Mucosa of rectum (tissue), 2 donors: ENCODE measurements at regions not wholly inside any gene's neighbourhood (a gene's known extent, or its start where the extent isn't known, plus 50 kb on each side); places are given as distances from the start of the nearest gene placed in this dataset.
"Not testable (repeated sequence)": the region's sequence is repeated elsewhere in the genome, so short reads cannot be mapped to it uniquely, and the experiment has no call there.

ENCODE experiments used
- H3K27ac ChIP-seq, 2 donors: one replicate each; pipeline ENCODE4 v1.7.0; 2013; ENCODE audit warnings: inconsistent platforms in 2 of 2, low read depth in 2 of 2, low read length in 2 of 2
- H3K27me3 ChIP-seq, 2 donors: one replicate each; pipeline ENCODE4 v1.7.0; 2013; ENCODE audit warnings: low read length in 2 of 2; ENCODE audit not compliant: control insufficient read depth in 2 of 2, insufficient read depth in 2 of 2
- H3K36me3 ChIP-seq, 2 donors: one replicate each; pipeline ENCODE4 v1.7.0; 2013; ENCODE audit warnings: low read length in 2 of 2; ENCODE audit not compliant: control insufficient read depth in 2 of 2, insufficient read depth in 2 of 2
- H3K4me1 ChIP-seq, 2 donors: one replicate each; pipeline ENCODE4 v1.7.0; 2013; ENCODE audit warnings: low read length in 2 of 2, mild to moderate bottlenecking in 1 of 2; ENCODE audit not compliant: control insufficient read depth in 2 of 2, insufficient read depth in 2 of 2
- H3K4me3 ChIP-seq, 2 donors: one replicate each; pipeline ENCODE4 v1.7.0; 2013; ENCODE audit warnings: low read length in 2 of 2
- H3K9ac ChIP-seq, 2 donors: one replicate each; pipeline ENCODE4 v1.7.0; 2013; ENCODE audit warnings: low read length in 2 of 2, low read depth in 1 of 2, mild to moderate bottlenecking in 1 of 2
- H3K9me3 ChIP-seq, 2 donors: one replicate each; pipeline ENCODE4 v1.7.0; 2013; ENCODE audit warnings: low read length in 2 of 2; ENCODE audit not compliant: control insufficient read depth in 2 of 2
- donor health status: healthy.
- donor health status: Normal muscosa, but diverticular disease.

DNA sequence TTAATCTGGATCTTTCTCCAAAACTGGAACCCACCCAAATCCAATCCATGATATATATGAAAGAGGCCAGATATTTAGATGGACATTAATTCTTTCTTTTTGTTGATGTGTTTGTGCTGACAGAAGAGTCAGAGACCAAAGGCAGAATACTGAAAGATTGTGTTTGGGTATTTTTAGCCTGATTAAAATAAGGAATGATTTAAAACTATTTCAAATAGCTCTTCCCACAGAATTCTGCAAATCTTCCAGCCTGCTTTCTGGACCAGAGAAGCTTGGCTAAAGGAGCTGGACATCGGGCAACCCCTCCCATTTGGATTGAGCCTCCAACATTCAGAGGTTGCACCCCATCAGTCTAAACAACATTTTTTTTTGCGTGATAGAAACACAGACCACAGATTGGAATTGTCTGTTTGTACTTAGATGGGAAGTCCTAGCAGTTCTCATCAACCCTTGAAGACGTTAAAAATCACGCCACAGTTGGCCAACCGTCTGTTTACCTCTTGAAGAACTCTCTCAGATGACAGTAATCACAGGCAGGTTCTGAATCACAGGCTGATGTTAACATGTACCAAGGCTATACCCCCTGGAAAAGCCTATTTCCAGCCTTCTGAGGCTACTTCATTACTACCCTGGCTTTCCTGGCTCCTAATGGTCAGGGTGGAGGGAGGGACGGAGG is 155.2 kb upstream of the NRP1 start:
- H3K4me1 ChIP-seq, result no peaks in the 10 kb centered on the region
- no peaks in the 10 kb centered on the region for H3K27me3 ChIP-seq
- no peak overlapping the region for H3K4me3 ChIP-seq
- H3K9me3 ChIP-seq, result no peaks in the 10 kb centered on the region
- H3K9ac ChIP-seq, result no peak overlapping the region
- H3K27ac ChIP-seq, result no peak overlapping the region
- H3K36me3 ChIP-seq, result no peaks in the 10 kb centered on the region

DNA sequence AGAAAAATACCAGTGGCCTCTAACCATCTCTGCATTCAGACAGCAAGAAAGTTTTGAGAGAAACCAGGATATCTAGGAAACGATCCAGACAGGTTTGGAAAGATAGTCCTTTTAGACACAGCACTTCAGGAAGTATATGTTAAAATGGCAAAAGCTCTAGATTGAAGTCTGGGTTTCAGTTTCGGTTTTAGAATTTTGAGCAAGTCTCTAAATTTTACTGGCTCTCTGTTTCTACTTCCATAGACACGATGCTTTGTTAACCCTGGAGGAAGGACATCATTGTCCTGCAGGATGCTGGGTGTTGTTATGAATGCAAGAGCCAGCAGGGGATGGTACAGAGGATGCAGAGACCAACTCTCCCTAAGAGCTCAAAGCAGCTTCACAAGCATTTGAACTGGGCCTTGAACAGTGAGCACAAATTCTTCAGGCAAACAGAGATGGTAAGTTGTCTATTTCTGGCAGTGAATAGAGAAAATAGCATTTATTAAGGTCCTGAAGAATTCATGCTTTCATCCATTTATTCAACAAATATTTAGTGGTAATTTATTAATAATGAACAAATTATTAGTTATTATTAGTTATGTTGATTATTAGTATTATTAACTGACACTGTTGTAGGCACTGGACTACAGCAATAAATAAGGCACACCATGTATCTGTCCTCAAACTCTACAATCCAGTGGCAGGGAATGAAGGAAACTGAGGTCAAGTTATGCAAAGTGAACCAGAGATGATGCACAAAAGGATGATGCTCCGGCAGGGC is 152.7 kb upstream of the NRP1 start:
- no peaks in the 10 kb centered on the region for H3K27me3 ChIP-seq
- H3K27ac ChIP-seq, result no peak overlapping the region
- H3K4me1 ChIP-seq, result no peaks in the 10 kb centered on the region
- no peak overlapping the region for H3K9ac ChIP-seq
- H3K36me3 ChIP-seq, result no peaks in the 10 kb centered on the region
- peak overlapping the region in 1 of 2 donors; percentile 38 for H3K4me3 ChIP-seq
- no peaks in the 10 kb centered on the region for H3K9me3 ChIP-seq

- H3K4me1 ChIP-seq, result no peaks in the 10 kb centered on the region
- H3K27me3 ChIP-seq, result peaks cover 0 to 3% of the 10 kb centered on the region in 2 donors
- H3K9ac ChIP-seq, result no peak overlapping the region
- H3K36me3 ChIP-seq, result no peaks in the 10 kb centered on the region
- no peak overlapping the region for H3K27ac ChIP-seq
- H3K4me3 ChIP-seq, result no peak overlapping the region
- no peaks in the 10 kb centered on the region for H3K9me3 ChIP-seq
Observed at GRCh38 chr10:33485276-33485675, 150.8 kb upstream of the NRP1 start.

GRCh38 chr10:33484787-33485186 is 150.3 kb upstream of the NRP1 start:
- Histone ChIP-seq H3K9me3 (no peaks in the 10 kb centered on the region), H3K9ac (no peak overlapping the region), H3K27ac (no peak overlapping the region), H3K36me3 (no peaks in the 10 kb centered on the region), H3K4me3 (no peak overlapping the region), H3K27me3 (peaks cover 0 to 3% of the 10 kb centered on the region in 2 donors), H3K4me1 (no peaks in the 10 kb centered on the region)

DNA sequence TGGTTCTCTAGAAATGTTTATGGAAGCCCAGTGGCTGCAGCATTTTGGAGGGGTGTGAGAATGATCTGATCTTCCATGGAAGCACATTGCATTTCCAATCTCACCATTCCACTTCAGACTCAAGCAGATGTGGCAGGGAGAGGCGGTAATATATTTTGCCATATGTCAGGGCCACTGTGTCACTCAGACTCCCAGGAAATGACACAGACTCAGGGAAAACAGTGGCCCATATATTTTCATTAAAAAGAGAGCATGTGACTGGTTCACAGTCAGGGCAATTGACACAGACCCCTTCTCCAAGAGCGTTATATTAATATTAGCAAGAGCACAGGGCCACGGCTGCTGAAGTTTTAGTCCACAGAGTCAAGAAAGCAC is 149.3 kb upstream of the NRP1 start:
- no peaks in the 10 kb centered on the region for H3K36me3 ChIP-seq
- no peak overlapping the region for H3K4me3 ChIP-seq
- H3K9ac ChIP-seq, result no peak overlapping the region
- H3K27ac ChIP-seq, result no peak overlapping the region
- no peaks in the 10 kb centered on the region for H3K4me1 ChIP-seq
- H3K27me3 ChIP-seq, result peaks cover 0 to 3% of the 10 kb centered on the region in 2 donors
- H3K9me3 ChIP-seq, result no peaks in the 10 kb centered on the region

- peaks cover 0 to 3% of the 10 kb centered on the region in 2 donors for H3K27me3 ChIP-seq
- H3K36me3 ChIP-seq, result no peaks in the 10 kb centered on the region
- no peak overlapping the region for H3K4me3 ChIP-seq
- no peak overlapping the region for H3K27ac ChIP-seq
- no peaks in the 10 kb centered on the region for H3K9me3 ChIP-seq
- no peak overlapping the region for H3K9ac ChIP-seq
- no peaks in the 10 kb centered on the region for H3K4me1 ChIP-seq
Observed at GRCh38 chr10:33483124-33483815, 148.8 kb upstream of the NRP1 start.

DNA sequence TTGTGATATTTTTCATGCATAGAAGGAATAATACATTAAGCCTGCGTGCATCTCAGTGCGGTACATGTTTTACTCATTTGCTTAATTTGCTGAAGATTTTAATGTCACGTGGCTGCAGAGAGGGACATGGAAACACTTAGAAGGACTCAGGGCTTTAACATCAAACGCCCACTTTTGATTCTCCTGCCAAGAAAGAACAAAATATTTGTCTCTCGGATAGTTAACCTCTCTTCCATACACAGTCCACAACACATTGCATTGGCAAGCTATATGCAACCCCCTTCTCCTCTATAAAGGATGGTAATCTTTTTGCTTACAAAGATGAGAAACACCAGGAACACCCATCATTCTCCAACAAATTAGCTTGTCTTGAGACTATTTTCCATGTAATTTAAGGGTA is 148.0 kb upstream of the NRP1 start:
- H3K9ac ChIP-seq, result no peak overlapping the region
- H3K36me3 ChIP-seq, result no peaks in the 10 kb centered on the region
- H3K9me3 ChIP-seq, result no peaks in the 10 kb centered on the region
- peaks cover 0 to 3% of the 10 kb centered on the region in 2 donors for H3K27me3 ChIP-seq
- H3K4me1 ChIP-seq, result no peaks in the 10 kb centered on the region
- no peak overlapping the region for H3K27ac ChIP-seq
- no peak overlapping the region for H3K4me3 ChIP-seq

GRCh38 chr10:33481184-33481583 is 146.7 kb upstream of the NRP1 start:
- H3K36me3 ChIP-seq, result no peaks in the 10 kb centered on the region
- no peak overlapping the region for H3K9ac ChIP-seq
- no peak overlapping the region for H3K27ac ChIP-seq
- H3K4me1 ChIP-seq, result no peaks in the 10 kb centered on the region
- H3K27me3 ChIP-seq, result peaks cover 0 to 3% of the 10 kb centered on the region in 2 donors
- H3K9me3 ChIP-seq, result no peaks in the 10 kb centered on the region
- no peak overlapping the region for H3K4me3 ChIP-seq

DNA sequence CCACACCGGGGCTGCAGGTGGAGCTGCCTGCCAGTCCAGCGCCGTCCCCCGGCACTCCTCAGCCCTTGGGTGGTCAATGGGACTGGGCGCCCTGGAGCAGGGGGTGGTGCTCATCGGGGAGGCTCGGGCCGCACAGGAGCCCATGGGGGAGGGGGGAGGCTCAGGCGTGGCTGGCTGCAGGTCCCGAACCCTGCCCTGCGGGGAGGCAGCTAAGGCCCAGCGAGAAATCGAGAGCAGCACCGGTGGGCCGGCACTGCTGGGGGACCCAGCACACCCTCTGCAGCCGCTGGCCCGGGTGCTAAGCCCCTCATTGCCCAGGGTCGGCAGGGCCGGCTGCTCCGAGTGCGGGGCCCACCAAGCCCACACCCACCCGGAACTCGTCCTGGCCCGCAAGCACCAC is 145.9 kb upstream of the NRP1 start:
- not testable (repeated sequence) for H3K9me3 ChIP-seq, H3K27me3 ChIP-seq, H3K9ac ChIP-seq, H3K27ac ChIP-seq, H3K36me3 ChIP-seq, H3K4me1 ChIP-seq, H3K4me3 ChIP-seq

DNA sequence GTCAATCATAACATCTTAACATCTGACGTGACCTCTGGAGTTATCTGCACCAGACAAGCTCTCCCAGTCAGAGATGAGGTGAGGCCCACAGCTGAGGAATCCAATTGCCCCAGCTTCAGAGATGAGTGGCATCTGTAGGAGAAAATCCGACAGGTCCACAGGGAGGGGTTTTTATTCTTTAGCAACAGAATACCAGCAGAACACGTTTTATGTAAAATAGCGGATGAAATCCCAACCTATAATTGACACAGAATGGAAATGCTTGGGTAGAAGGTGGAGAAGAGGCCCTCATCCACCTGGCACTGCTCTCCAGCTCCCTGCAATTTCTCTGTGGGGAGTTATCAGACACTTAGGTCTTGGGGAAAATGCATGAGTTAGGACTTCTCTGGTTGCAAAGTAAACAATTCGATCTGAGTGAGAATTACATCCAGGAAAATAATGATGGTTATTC is 144.2 kb upstream of the NRP1 start:
- Histone ChIP-seq H3K27me3 (peaks cover 0 to 6% of the 10 kb centered on the region in 2 donors), H3K9ac (no peak overlapping the region), H3K9me3 (no peaks in the 10 kb centered on the region)

More for the DNA sequence above, 144.2 kb upstream of the NRP1 start:
- Histone ChIP-seq H3K36me3 (no peaks in the 10 kb centered on the region), H3K4me3 (no peak overlapping the region), H3K4me1 (no peaks in the 10 kb centered on the region), H3K27ac (no peak overlapping the region)
